ENCODE measurements at regions not wholly inside any gene's neighbourhood (a gene's known extent, or its start where the extent isn't known, plus 50 kb on each side); places are given as distances from the start of the nearest gene placed in this dataset.

GRCh38 chr18:44541781-44542180 lies 138.9 kb upstream of the SETBP1 start:
- H3F3A ChIP-seq (ENCODE audit: low read depth): peaks cover 13% of the 10 kb centered on the region
- H3K4me3 ChIP-seq: no peak overlapping the region
- H3K4me1 ChIP-seq: no peaks in the 10 kb centered on the region
- H3K9me3 ChIP-seq (ENCODE audit: low read depth): no peaks in the 10 kb centered on the region
- no peak overlapping the region for H3K27ac ChIP-seq
- H3K27me3 ChIP-seq: no peaks in the 10 kb centered on the region
- no peaks in the 10 kb centered on the region for H3K79me2 ChIP-seq (ENCODE audit: low read depth)
- no peaks in the 10 kb centered on the region for H4K20me1 ChIP-seq (ENCODE audit: low read depth)
- H3K27me3 Mint-ChIP-seq (ENCODE audit: insufficient read depth, low read depth): no peaks in the 10 kb centered on the region
- no peak for TF ChIP-seq EZH2 (IDR thresholded peaks at IDR 0.05)
- TF ChIP-seq CTCF (IDR thresholded peaks at IDR 0.05): no peak
- TF ChIP-seq EZH2phosphoT487 (IDR thresholded peaks at IDR 0.05): no peak
- no peak overlapping the region for H3K4me2 ChIP-seq
- H3K4me3 Mint-ChIP-seq: no peak overlapping the region
- no peak for DNase-seq (ENCODE audit: low spot score)
- no peak overlapping the region for H2AFZ ChIP-seq (replicated peaks)
- H3K9ac ChIP-seq: no peak overlapping the region
- no peaks in the 10 kb centered on the region for H3K36me3 Mint-ChIP-seq
- H3K36me3 ChIP-seq: no peaks in the 10 kb centered on the region
- no peaks in the 10 kb centered on the region for H3K9me3 Mint-ChIP-seq
- H3K4me1 Mint-ChIP-seq: no peaks in the 10 kb centered on the region
- H3K27ac Mint-ChIP-seq: no peak overlapping the region

GRCh38 chr18:44543387-44543786 lies 137.3 kb upstream of the SETBP1 start:
- no peaks in the 10 kb centered on the region for H3K9me3 Mint-ChIP-seq
- H3K27me3 ChIP-seq: no peaks in the 10 kb centered on the region
- H3K4me1 ChIP-seq: no peaks in the 10 kb centered on the region
- H3K27ac ChIP-seq: no peak overlapping the region
- H3K9me3 ChIP-seq (ENCODE audit: low read depth): no peaks in the 10 kb centered on the region
- H3K36me3 Mint-ChIP-seq: no peaks in the 10 kb centered on the region
- no peaks in the 10 kb centered on the region for H3K36me3 ChIP-seq
- H3K9ac ChIP-seq: no peak overlapping the region
- H3K4me3 Mint-ChIP-seq: no peak overlapping the region
- no peak overlapping the region for H2AFZ ChIP-seq (replicated peaks)
- H4K20me1 ChIP-seq (ENCODE audit: low read depth): no peaks in the 10 kb centered on the region
- H3F3A ChIP-seq (ENCODE audit: low read depth): peaks cover 13% of the 10 kb centered on the region
- H3K27me3 Mint-ChIP-seq (ENCODE audit: insufficient read depth, low read depth): no peaks in the 10 kb centered on the region
- H3K4me3 ChIP-seq: no peak overlapping the region
- H3K27ac Mint-ChIP-seq: no peak overlapping the region
- DNase-seq (ENCODE audit: low spot score): no peak
- H3K79me2 ChIP-seq (ENCODE audit: low read depth): no peaks in the 10 kb centered on the region
- H3K4me2 ChIP-seq: no peak overlapping the region
- TF ChIP-seq EZH2phosphoT487 (IDR thresholded peaks at IDR 0.05) (no peak), CTCF (IDR thresholded peaks at IDR 0.05) (no peak), EZH2 (IDR thresholded peaks at IDR 0.05) (no peak)
- no peaks in the 10 kb centered on the region for H3K4me1 Mint-ChIP-seq

GRCh38 chr18:44545359-44545985 lies 135.2 kb upstream of the SETBP1 start:
- no peaks in the 10 kb centered on the region for H3K27me3 ChIP-seq
- TF ChIP-seq EZH2 (IDR thresholded peaks at IDR 0.05) (no peak), CTCF (IDR thresholded peaks at IDR 0.05) (no peak), EZH2phosphoT487 (IDR thresholded peaks at IDR 0.05) (no peak)
- no peak overlapping the region for H3K4me2 ChIP-seq
- H2AFZ ChIP-seq (replicated peaks): no peak overlapping the region
- no peaks in the 10 kb centered on the region for H3K4me1 Mint-ChIP-seq
- no peaks in the 10 kb centered on the region for H3K9me3 Mint-ChIP-seq
- H3K27me3 Mint-ChIP-seq (ENCODE audit: insufficient read depth, low read depth): no peaks in the 10 kb centered on the region
- H3K4me3 Mint-ChIP-seq: no peak overlapping the region
- no peaks in the 10 kb centered on the region for H4K20me1 ChIP-seq (ENCODE audit: low read depth)
- no peak for DNase-seq (ENCODE audit: low spot score)
- peaks cover 13% of the 10 kb centered on the region for H3F3A ChIP-seq (ENCODE audit: low read depth)
- H3K4me3 ChIP-seq: no peak overlapping the region
- no peak overlapping the region for H3K9ac ChIP-seq
- H3K36me3 ChIP-seq: no peaks in the 10 kb centered on the region
- H3K27ac Mint-ChIP-seq: no peak overlapping the region
- no peaks in the 10 kb centered on the region for H3K4me1 ChIP-seq
- H3K27ac ChIP-seq: no peak overlapping the region
- H3K9me3 ChIP-seq (ENCODE audit: low read depth): no peaks in the 10 kb centered on the region
- H3K79me2 ChIP-seq (ENCODE audit: low read depth): no peaks in the 10 kb centered on the region
- H3K36me3 Mint-ChIP-seq: no peaks in the 10 kb centered on the region

Data from neural progenitor cell (in vitro differentiated cells).